ENCODE measurements at regions not wholly inside any gene's neighbourhood (a gene's known extent, or its start where the extent isn't known, plus 50 kb on each side); places are given as distances from the start of the nearest gene placed in this dataset.

GRCh38 chr22:44363980-44364750 lies 51.4 kb upstream of the SHISAL1 start:
- TF ChIP-seq, protein P1, sequence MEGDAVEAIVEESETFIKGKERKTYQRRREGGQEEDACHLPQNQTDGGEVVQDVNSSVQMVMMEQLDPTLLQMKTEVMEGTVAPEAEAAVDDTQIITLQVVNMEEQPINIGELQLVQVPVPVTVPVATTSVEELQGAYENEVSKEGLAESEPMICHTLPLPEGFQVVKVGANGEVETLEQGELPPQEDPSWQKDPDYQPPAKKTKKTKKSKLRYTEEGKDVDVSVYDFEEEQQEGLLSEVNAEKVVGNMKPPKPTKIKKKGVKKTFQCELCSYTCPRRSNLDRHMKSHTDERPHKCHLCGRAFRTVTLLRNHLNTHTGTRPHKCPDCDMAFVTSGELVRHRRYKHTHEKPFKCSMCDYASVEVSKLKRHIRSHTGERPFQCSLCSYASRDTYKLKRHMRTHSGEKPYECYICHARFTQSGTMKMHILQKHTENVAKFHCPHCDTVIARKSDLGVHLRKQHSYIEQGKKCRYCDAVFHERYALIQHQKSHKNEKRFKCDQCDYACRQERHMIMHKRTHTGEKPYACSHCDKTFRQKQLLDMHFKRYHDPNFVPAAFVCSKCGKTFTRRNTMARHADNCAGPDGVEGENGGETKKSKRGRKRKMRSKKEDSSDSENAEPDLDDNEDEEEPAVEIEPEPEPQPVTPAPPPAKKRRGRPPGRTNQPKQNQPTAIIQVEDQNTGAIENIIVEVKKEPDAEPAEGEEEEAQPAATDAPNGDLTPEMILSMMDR (IDR thresholded peaks at IDR 0.05): no peak
- H3K27me3 ChIP-seq: no peaks in the 10 kb centered on the region
- H3K4me1 ChIP-seq: no peaks in the 10 kb centered on the region
- no peaks in the 10 kb centered on the region for H3K36me3 ChIP-seq
- H3K4me3 ChIP-seq: no peak overlapping the region
- no peak overlapping the region for H3K9ac ChIP-seq (ENCODE audit: low read depth in 2 of 2, low read length in 2 of 2)
- H3K27ac ChIP-seq: peak overlapping the region; percentile 32
- H3K9me3 ChIP-seq: no peaks in the 10 kb centered on the region
- intact Hi-C loops (cut with DNase I): no loop called here
- DNase-seq: no peak

DNA sequence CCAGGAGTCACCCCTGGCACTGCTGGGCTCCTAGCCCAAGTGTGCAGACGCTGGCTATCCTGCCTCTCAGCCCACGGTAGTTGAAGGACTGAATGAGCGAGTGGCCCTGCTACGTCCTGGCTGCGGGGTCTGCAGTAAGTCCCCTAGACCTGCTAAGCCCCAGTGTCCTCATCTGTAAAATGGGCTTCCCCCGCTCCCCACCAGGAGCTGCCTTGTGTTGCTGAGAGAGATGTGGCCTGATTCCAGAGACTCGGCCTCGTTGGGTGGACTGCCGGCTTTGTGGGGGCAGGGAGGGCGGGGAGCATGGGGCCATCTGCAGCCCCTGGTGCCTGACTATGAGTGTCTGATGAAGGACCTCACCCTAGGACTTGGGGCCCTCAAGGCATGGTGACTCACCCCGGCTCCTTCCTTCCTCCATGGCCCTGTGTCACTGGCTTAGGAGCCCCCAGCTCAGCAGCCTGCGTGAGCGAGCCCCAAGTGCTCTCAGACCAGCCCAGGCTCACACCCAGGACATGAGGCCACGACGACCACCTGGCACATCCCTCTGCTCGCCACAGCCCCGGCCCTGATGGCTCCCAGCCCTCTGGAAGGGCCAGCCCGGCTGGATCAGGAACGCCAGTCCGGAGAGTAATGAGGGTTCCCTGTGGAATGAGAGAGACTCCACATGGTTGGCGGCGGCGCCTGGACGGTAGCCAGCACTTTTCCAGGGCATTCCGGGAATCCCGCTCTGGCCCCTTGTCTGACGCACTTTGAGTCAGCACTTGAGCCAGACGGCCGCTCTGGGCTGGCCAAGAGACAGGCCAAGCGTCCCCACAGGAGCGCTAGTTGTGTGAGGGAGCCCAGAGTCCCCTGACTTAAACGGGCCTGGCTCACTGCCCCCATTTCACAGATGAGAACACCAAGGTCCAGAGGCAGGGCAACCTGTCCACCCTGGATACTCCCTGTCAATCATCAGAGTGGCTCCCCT lies 50.5 kb upstream of the SHISAL1 start:
- Histone ChIP-seq H3K4me1 (no peaks in the 10 kb centered on the region), H3K27ac (peak overlapping the region; percentile 44), H3K27me3 (no peaks in the 10 kb centered on the region), H3K36me3 (no peaks in the 10 kb centered on the region), H3K9ac (ENCODE audit: low read depth in 2 of 2, low read length in 2 of 2) (no peak overlapping the region), H3K4me3 (no peak overlapping the region), H3K9me3 (no peaks in the 10 kb centered on the region)
- peak; percentile 68 for DNase-seq
- intact Hi-C loops (cut with DNase I): no loop called here
- TF ChIP-seq, protein P1 (IDR thresholded peaks at IDR 0.05): no peak

DNA sequence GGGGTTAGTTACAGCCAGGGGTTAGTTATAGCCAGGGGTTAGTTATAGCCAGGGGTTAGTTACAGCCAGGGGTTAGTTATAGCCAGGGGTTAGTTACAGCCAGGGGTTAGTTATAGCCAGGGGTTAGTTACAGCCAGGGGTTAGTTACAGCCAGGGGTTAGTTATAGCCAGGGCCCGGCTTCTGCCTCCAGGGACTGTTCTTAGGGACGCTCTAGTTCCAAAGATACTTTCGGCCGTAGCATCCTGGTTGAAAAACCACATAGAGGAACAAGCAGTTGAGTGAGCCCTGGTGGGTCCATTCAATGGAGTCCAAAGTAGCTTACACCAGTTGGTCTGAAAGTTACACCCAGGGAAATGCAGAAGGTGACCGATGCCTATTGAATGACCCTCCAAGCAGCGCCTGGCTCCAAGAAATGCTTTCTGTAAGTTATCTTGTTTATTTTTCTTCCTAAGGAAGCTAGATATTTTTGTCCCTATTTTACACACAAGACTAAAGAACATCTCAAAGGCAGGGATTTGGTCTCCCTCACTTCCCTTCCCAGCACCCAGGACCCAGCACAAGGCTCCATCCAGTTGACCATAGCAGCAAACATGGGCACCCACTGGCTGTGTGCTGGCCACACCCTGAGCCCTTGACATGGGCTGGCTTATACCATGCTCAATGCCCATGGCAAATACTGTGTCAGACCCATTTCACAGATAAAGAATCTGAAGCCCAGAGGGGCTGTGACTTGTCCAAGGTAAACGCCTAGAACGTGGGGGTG lies 49.7 kb upstream of the SHISAL1 start:
- H3K27me3 ChIP-seq: no peaks in the 10 kb centered on the region
- intact Hi-C loops (cut with DNase I): no loop called here
- H3K36me3 ChIP-seq: no peaks in the 10 kb centered on the region
- TF ChIP-seq, protein P1 (IDR thresholded peaks at IDR 0.05): no peak
- no peaks in the 10 kb centered on the region for H3K9me3 ChIP-seq
- H3K27ac ChIP-seq: peak overlapping the region; percentile 18
- no peak overlapping the region for H3K4me3 ChIP-seq
- no peak for DNase-seq
- no peak overlapping the region for H3K9ac ChIP-seq (ENCODE audit: low read depth in 2 of 2, low read length in 2 of 2)
- H3K4me1 ChIP-seq: no peaks in the 10 kb centered on the region

All from colonic mucosa (tissue), 4 donors.